A549 (cell line): ENCODE measurements at regions not wholly inside any gene's neighbourhood (a gene's known extent, or its start where the extent isn't known, plus 50 kb on each side); places are given as distances from the start of the nearest gene placed in this dataset.

Source experiments
- ATAC-seq, 2 experiments: fragments of 200-7000 bp in 1 of 2; fragments of >200 bp in 1 of 2; cut with Nextera tagmentation in 1 of 2; cut with Tn5 transposase in 1 of 2; 3 replicates each; pipeline versions ENCODE4 v1.8.0 to v1.9.1; 2018 to 2020; ENCODE audit warnings: mild to moderate bottlenecking in 1 of 2, moderate library complexity in 1 of 2
- CTCF ChIA-PET: fragments of 300-600 bp; sonication (Branson Sonifier 250); formaldehyde crosslinking; extraction: SDS; loops from one replicate; lab custom pipeline; 2021; ENCODE audit warnings: antibody characterized with exemption, inconsistent platforms; lab: Yijun Ruan, JAX
- POLR2A ChIA-PET: fragments of 350-600 bp; formaldehyde crosslinking; extraction: SDS; loops from one replicate; lab custom pipeline; 2021; ENCODE audit warnings: antibody characterized with exemption, inconsistent platforms; lab: Yijun Ruan, JAX
- DNase-seq, 2 experiments: peaks; one replicate each; pipeline versions ENCODE4 v3.0.0 to v3.0.0-alpha.2; 2011 to 2016; ENCODE audit warnings: low read depth in 1 of 2, low spot score in 1 of 2
- FAIRE-seq: peaks from 2 replicates; lab custom pipeline; 2011; peaks lifted over from hg19 to GRCh38; lab: Jason Lieb, UNC
- H3K27ac ChIP-seq, 2 experiments: fragments of >200 bp; sonication (Bioruptor Twin); formaldehyde crosslinking; 3 replicates each; pipeline ENCODE4 v1.5.1; 2016 to 2017
- H3K4me1 ChIP-seq: fragments of >200 bp; sonication (Bioruptor Twin); formaldehyde crosslinking; 3 replicates; pipeline ENCODE4 v1.6.1; 2016
- H3K4me2 ChIP-seq: fragments of >200 bp; sonication (Bioruptor Twin); formaldehyde crosslinking; 3 replicates; pipeline ENCODE4 v1.6.1; 2016
- H3K4me3 ChIP-seq: fragments of >200 bp; sonication (Bioruptor Twin); formaldehyde crosslinking; 3 replicates; pipeline ENCODE4 v1.5.1; 2016
- H3K9me3 ChIP-seq: fragments of >200 bp; sonication (Bioruptor Twin); formaldehyde crosslinking; 3 replicates; pipeline ENCODE4 v1.6.1; 2016
- ATOH8 ChIP-seq: fragments of 250-450 bp; sonication (Bioruptor Pico); IDR thresholded peaks from 2 replicates; pipeline ENCODE4 v1.5.0; 2020; ENCODE audit warnings: low read depth, mild to moderate bottlenecking, moderate library complexity
- BCL3 ChIP-seq: fragments of >200 bp; sonication (Bioruptor Twin); formaldehyde crosslinking; IDR thresholded peaks from 3 replicates; pipeline ENCODE4 v1.6.1; 2016
- BHLHE40 ChIP-seq: IDR thresholded peaks from 2 replicates; pipeline ENCODE4 v1.6.1; 2012; ENCODE audit warnings: low read depth, low read length, inconsistent platforms
- CBX2 ChIP-seq: fragments of 200-600 bp; sonication (generic); IDR thresholded peaks from 2 replicates; pipeline ENCODE4 v1.6.1; 2016; ENCODE audit warnings: low read depth, mild to moderate bottlenecking, borderline replicate concordance
- CBX8 ChIP-seq: fragments of 200-600 bp; sonication (generic); IDR thresholded peaks from 2 replicates; pipeline ENCODE4 v1.6.1; 2016
- CEBPB ChIP-seq, 2 experiments: fragments of >200 bp in 1 of 2; sonication (Bioruptor Twin) in 1 of 2; formaldehyde crosslinking in 1 of 2; IDR thresholded peaks; 2 replicates each; pipeline ENCODE4 v1.6.1; 2012 to 2016
- CHD2 ChIP-seq: fragments of 150-350 bp; IDR thresholded peaks from 2 replicates; pipeline ENCODE4 v1.6.1; 2014; ENCODE audit warnings: low read length; ENCODE audit not compliant: partially characterized antibody
- EHF ChIP-seq: fragments of 250-450 bp; sonication (Bioruptor Pico); IDR thresholded peaks from 2 replicates; pipeline ENCODE4 v1.5.0; 2020; ENCODE audit warnings: mild to moderate bottlenecking
- EHMT2 ChIP-seq: fragments of 200-600 bp; sonication (generic); IDR thresholded peaks from 2 replicates; pipeline ENCODE4 v1.6.1; 2016; ENCODE audit warnings: antibody characterized with exemption, low read depth, mild to moderate bottlenecking, moderate library complexity
- FOSB ChIP-seq: fragments of 250-450 bp; sonication (Bioruptor Pico); IDR thresholded peaks from 2 replicates; pipeline ENCODE4 v1.5.0; 2020; ENCODE audit warnings: mild to moderate bottlenecking, moderate library complexity
- FOSL2 ChIP-seq, 2 experiments: fragments of 450-650 bp in 1 of 2; fragments of >200 bp in 1 of 2; sonication (Bioruptor Twin) in 1 of 2; formaldehyde crosslinking; IDR thresholded peaks; 2 replicates each; pipeline versions ENCODE4 v1.5.0 to v1.6.1; 2016 to 2020; ENCODE audit warnings: mild to moderate bottlenecking in 1 of 2, moderate library complexity in 1 of 2
- HEYL ChIP-seq: fragments of 250-450 bp; sonication (Bioruptor Pico); IDR thresholded peaks from 2 replicates; pipeline ENCODE4 v1.8.0; 2021; ENCODE audit warnings: mild to moderate bottlenecking, moderate library complexity
- HOXB13 ChIP-seq: fragments of 250-450 bp; sonication (Bioruptor Pico); IDR thresholded peaks from 2 replicates; pipeline ENCODE4 v1.5.0; 2020; ENCODE audit warnings: low read depth, mild to moderate bottlenecking, moderate library complexity
- HOXB5 ChIP-seq: fragments of 250-450 bp; sonication (Bioruptor Pico); IDR thresholded peaks from 2 replicates; pipeline ENCODE4 v1.5.0; 2020; ENCODE audit warnings: mild to moderate bottlenecking, moderate library complexity
- KDM1A ChIP-seq: fragments of 200-600 bp; sonication (generic); IDR thresholded peaks from 2 replicates; pipeline ENCODE4 v1.6.1; 2016; ENCODE audit warnings: low read depth, mild to moderate bottlenecking
- KDM5A ChIP-seq: fragments of 200-600 bp; sonication (generic); IDR thresholded peaks from 2 replicates; pipeline ENCODE4 v1.6.1; 2016; ENCODE audit warnings: antibody characterized with exemption, mild to moderate bottlenecking
- MAFK ChIP-seq: fragments of 450-650 bp; IDR thresholded peaks from 2 replicates; pipeline ENCODE4 v1.6.1; 2014; ENCODE audit not compliant: partially characterized antibody
- MAZ ChIP-seq: fragments of 150-350 bp; IDR thresholded peaks from 2 replicates; pipeline ENCODE4 v1.6.1; 2014; ENCODE audit warnings: antibody characterized with exemption, low read depth, low read length, borderline replicate concordance
- MYC ChIP-seq: IDR thresholded peaks from 2 replicates; pipeline ENCODE4 v1.6.1; 2012; ENCODE audit warnings: mild to moderate bottlenecking, inconsistent platforms, low read length, improper control_type of control experiment, borderline replicate concordance
- PHF8 ChIP-seq: fragments of 200-600 bp; sonication (generic); IDR thresholded peaks from 2 replicates; pipeline ENCODE4 v1.6.1; 2016; ENCODE audit warnings: low read depth, mild to moderate bottlenecking, antibody characterized with exemption, moderate library complexity, borderline replicate concordance
- POLR2AphosphoS2 ChIP-seq: conservative IDR thresholded peaks from 2 replicates; pipeline ENCODE4 v1.6.1; 2012; ENCODE audit warnings: low read length, improper control_type of control experiment, inconsistent platforms
- RARB ChIP-seq: fragments of 250-450 bp; sonication (Bioruptor Pico); IDR thresholded peaks from 2 replicates; pipeline ENCODE4 v1.8.0; 2021; ENCODE audit warnings: mild to moderate bottlenecking, moderate library complexity
- RCOR1 ChIP-seq: fragments of 150-350 bp; IDR thresholded peaks from 2 replicates; pipeline ENCODE4 v1.6.1; 2014; ENCODE audit warnings: antibody characterized with exemption, low read length, low read depth
- REST ChIP-seq: fragments of 200-600 bp; sonication (generic); IDR thresholded peaks from 2 replicates; pipeline ENCODE4 v1.6.1; 2016; ENCODE audit warnings: antibody characterized with exemption, mild to moderate bottlenecking, moderate library complexity
- SMC3 ChIP-seq: fragments of >200 bp; sonication (Bioruptor Twin); formaldehyde crosslinking; IDR thresholded peaks from 3 replicates; pipeline ENCODE4 v1.6.1; 2018; ENCODE audit warnings: inconsistent platforms
- TP53 ChIP-seq: fragments of 250-450 bp; sonication (Bioruptor Pico); IDR thresholded peaks from 2 replicates; pipeline ENCODE4 v1.5.0; 2021; ENCODE audit warnings: mild to moderate bottlenecking, moderate library complexity
- ZC3H11A ChIP-seq: fragments of 450-650 bp; IDR thresholded peaks from 2 replicates; pipeline ENCODE4 v1.6.1; 2014; ENCODE audit warnings: antibody characterized with exemption, mild to moderate bottlenecking
- ZFP36 ChIP-seq: fragments of 450-650 bp; IDR thresholded peaks from 2 replicates; pipeline ENCODE4 v1.6.1; 2014; ENCODE audit warnings: borderline replicate concordance; ENCODE audit not compliant: partially characterized antibody
- ZSCAN20 ChIP-seq: fragments of 250-450 bp; sonication (Bioruptor Pico); IDR thresholded peaks from 2 replicates; pipeline ENCODE4 v1.8.0; 2022; ENCODE audit warnings: mild to moderate bottlenecking, moderate library complexity
- WGBS: methylation state at CpG from one replicate; pipeline ENCODE4 v1.1.6; 2017; ENCODE audit errors: missing lambda C conversion rate; 5-methylcytosine and 5-hydroxymethylcytosine counted together
- TF ChIP-seq, protein P1 (sequence below): fragments of 150-350 bp; IDR thresholded peaks from 2 replicates; pipeline ENCODE4 v1.6.1; 2014; ENCODE audit warnings: low read depth, mild to moderate bottlenecking, low read length
- TF ChIP-seq, protein P2 (sequence below): IDR thresholded peaks from 2 replicates; pipeline ENCODE4 v1.6.1; 2012

DNA sequence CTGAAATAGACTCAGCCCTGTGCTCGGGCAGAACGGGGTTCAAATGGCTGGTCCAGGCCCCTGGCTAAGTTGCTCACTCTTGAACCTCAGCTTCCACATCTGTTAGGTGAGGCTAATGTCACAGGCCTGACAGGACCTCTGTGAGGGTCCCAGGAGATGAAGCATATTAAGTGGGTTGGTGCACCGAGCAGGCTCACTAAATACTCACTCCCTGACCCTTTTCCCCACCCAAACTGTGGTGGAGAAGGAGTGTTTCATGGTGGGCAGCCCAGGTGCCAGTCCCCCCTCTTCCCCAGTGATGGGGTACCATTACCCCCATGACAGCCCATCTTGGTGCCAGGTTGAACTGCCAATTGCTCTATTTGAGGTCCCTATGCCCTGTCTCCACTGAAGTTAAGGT lies 286.0 kb downstream of the MYCN start:
- WGBS: 1% methylated on average over 3 of the region's 3 CpGs
- no peak overlapping the region for H3K4me3 ChIP-seq
- ATAC-seq (no peak), DNase-seq (no peak), FAIRE-seq (no peak)
- H3K4me2 ChIP-seq: no peak overlapping the region
- CTCF ChIA-PET: no interaction called here
- no peak for TF ChIP-seq KDM5A
- no peak for TF ChIP-seq FOSL2 (IDR thresholded peaks at IDR 0.05)
- no peak for TF ChIP-seq FOSL2 (CRISPR knock-in tag; IDR thresholded peaks at IDR 0.05)
- TF ChIP-seq KDM1A: no peak
- no peak for TF ChIP-seq HOXB5 (CRISPR knock-in tag)
- TF ChIP-seq, protein P1, sequence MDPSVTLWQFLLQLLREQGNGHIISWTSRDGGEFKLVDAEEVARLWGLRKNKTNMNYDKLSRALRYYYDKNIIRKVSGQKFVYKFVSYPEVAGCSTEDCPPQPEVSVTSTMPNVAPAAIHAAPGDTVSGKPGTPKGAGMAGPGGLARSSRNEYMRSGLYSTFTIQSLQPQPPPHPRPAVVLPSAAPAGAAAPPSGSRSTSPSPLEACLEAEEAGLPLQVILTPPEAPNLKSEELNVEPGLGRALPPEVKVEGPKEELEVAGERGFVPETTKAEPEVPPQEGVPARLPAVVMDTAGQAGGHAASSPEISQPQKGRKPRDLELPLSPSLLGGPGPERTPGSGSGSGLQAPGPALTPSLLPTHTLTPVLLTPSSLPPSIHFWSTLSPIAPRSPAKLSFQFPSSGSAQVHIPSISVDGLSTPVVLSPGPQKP: no peak
- TF ChIP-seq ATOH8 (CRISPR knock-in tag): no peak
- TF ChIP-seq MAZ: no peak
- TF ChIP-seq REST: no peak
- no peak for TF ChIP-seq BHLHE40
- TF ChIP-seq EHF (CRISPR knock-in tag): no peak
- no peak for TF ChIP-seq ZFP36
- no peak for TF ChIP-seq FOSB (CRISPR knock-in tag)
- no peak for TF ChIP-seq ZSCAN20 (CRISPR knock-in tag)
- TF ChIP-seq CEBPB (IDR thresholded peaks at IDR 0.05): no peak
- TF ChIP-seq ZC3H11A: no peak
- TF ChIP-seq, protein P2, sequence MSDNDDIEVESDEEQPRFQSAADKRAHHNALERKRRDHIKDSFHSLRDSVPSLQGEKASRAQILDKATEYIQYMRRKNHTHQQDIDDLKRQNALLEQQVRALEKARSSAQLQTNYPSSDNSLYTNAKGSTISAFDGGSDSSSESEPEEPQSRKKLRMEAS: no peak
- no peak for TF ChIP-seq CBX8
- no peak for TF ChIP-seq RARB
- TF ChIP-seq POLR2AphosphoS2: no peak
- no peaks in the 10 kb centered on the region for H3K4me1 ChIP-seq
- H3K9me3 ChIP-seq: no peaks in the 10 kb centered on the region; the same call in 2 of the 3 replicates
- POLR2A ChIA-PET: no interaction called here
- H3K27ac ChIP-seq: no peak overlapping the region

DNA sequence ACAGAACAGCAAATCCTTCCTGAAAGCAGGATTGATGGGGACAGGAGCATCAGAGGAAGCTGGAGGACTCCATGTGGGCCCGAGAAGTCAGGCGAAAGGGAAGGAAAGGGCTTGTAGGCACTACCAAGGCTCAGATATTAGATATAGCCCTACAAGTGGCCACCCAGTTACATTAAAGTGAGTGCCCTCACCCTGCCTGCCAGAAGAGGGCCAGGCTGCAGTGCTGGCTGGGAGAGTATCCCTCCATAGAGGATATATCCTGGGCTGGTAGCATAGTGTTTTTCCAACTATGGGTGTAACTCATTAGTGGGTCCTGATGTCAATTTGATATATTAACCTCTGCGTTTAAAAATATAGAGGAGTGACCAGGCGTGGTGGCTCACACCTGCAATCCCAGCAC lies 285.2 kb downstream of the MYCN start:
- 43% methylated on average over 4 of the region's 4 CpGs for WGBS
- FAIRE-seq: no peak
- TF ChIP-seq MAFK (no peak), BCL3 (no peak), POLR2AphosphoS2 (no peak), CBX2 (no peak), RCOR1 (no peak), HOXB13 (CRISPR knock-in tag) (no peak), EHMT2 (no peak), TP53 (CRISPR knock-in tag) (no peak), MYC (no peak), PHF8 (no peak), CBX8 (no peak), CHD2 (no peak), HEYL (no peak), SMC3 (no peak), FOSL2 (IDR thresholded peaks at IDR 0.05) (no peak), FOSL2 (CRISPR knock-in tag; IDR thresholded peaks at IDR 0.05) (no peak), ZSCAN20 (CRISPR knock-in tag) (no peak)
- no peak for DNase-seq
- ChIA-PET POLR2A (no interaction called here), CTCF (interaction anchor here (0.7 kb wide), 1 partner anchor 137 kb away, joined by 3 read pairs; no protein-coding TSS in a partner anchor)
- Histone ChIP-seq H3K9me3 (no peaks in the 10 kb centered on the region; the same call in 2 of the 3 replicates), H3K4me3 (no peak overlapping the region), H3K27ac (no peak overlapping the region), H3K4me2 (no peak overlapping the region), H3K4me1 (no peaks in the 10 kb centered on the region)
- peak in 1 of 2 experiments; percentile 59; a peak in 3 of 6 replicates for ATAC-seq
